NB4 (cell line): ENCODE measurements at regions not wholly inside any gene's neighbourhood (a gene's known extent, or its start where the extent isn't known, plus 50 kb on each side); places are given as distances from the start of the nearest gene placed in this dataset.

ENCODE experiments used
- CTCF ChIP-seq: IDR thresholded peaks from one replicate; pipeline ENCODE4 v1.5.1; 2012; ENCODE audit warnings: low read depth, low read length
- POLR2A ChIP-seq: IDR thresholded peaks from 2 replicates; pipeline ENCODE4 v1.6.1; 2011; ENCODE audit warnings: mild to moderate bottlenecking; ENCODE audit not compliant: insufficient read length; ENCODE audit errors: extremely low read depth

GRCh38 chrX:44733931-44734330 lies 109.9 kb upstream of the DUSP21 start:
- TF ChIP-seq CTCF (no peak), POLR2A (no peak)
